ENCODE measurements at regions not wholly inside any gene's neighbourhood (a gene's known extent, or its start where the extent isn't known, plus 50 kb on each side); places are given as distances from the start of the nearest gene placed in this dataset.
A peak's percentile ranks its signal among the peaks of the same experiment; 100 is the strongest.

DNA sequence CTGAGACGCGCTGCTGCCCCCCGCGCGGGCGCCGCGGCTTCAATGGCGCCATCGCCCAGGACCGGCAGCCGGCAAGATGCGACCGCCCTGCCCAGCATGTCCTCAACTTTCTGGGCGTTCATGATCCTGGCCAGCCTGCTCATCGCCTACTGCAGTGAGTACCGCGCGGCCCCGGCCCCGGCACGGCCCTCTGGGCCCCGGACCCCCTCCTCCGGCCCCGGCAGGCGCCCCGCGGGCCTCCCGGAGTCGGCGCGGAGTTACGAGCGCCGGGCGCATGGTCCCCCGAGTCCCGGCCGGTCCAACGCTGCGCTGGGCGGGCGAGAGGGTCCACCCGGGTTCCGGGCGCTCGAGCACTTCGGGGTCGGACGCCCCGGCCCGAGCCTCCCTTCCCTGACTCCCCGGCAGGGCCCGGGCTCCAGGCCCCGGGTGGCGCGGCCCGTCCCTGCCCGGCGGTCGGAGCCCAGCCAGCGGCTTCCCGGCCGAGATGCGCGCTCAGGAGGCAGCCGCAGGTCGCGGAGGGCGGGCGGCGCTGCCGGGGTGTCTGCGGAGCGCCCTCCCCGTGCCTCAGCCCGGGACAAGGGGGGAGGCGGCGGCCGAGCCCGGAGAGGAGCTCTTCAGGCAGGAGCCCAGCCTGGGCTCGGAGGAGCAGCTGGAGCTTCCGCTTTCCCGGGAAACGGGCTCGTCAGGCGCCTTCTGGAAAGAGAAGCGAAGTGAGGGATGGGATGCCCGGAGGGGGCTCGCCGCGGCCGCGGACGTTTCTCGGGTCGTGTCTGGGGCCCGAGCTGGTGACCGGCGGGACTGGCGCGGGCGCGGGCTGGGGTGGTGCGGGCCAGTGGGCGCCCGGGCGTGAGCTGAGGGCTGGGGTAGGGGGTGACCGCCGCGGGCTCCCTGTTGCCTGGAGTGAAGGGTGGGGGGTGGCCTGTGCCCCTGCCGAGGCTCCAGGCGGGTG is 1337.8 kb downstream of the BRD1 start:
- WGBS, 2 donors, result 1% methylated on average over 54 of the region's 113 CpGs; no CpG with 5 or more reads in 1 of the 2 donors
- TF ChIP-seq, protein P1, sequence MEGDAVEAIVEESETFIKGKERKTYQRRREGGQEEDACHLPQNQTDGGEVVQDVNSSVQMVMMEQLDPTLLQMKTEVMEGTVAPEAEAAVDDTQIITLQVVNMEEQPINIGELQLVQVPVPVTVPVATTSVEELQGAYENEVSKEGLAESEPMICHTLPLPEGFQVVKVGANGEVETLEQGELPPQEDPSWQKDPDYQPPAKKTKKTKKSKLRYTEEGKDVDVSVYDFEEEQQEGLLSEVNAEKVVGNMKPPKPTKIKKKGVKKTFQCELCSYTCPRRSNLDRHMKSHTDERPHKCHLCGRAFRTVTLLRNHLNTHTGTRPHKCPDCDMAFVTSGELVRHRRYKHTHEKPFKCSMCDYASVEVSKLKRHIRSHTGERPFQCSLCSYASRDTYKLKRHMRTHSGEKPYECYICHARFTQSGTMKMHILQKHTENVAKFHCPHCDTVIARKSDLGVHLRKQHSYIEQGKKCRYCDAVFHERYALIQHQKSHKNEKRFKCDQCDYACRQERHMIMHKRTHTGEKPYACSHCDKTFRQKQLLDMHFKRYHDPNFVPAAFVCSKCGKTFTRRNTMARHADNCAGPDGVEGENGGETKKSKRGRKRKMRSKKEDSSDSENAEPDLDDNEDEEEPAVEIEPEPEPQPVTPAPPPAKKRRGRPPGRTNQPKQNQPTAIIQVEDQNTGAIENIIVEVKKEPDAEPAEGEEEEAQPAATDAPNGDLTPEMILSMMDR (IDR thresholded peaks at IDR 0.05), result no peak
- TF ChIP-seq POLR2A (IDR thresholded peaks at IDR 0.05), result no peak
- no peak for TF ChIP-seq EP300 (IDR thresholded peaks at IDR 0.05)

DNA sequence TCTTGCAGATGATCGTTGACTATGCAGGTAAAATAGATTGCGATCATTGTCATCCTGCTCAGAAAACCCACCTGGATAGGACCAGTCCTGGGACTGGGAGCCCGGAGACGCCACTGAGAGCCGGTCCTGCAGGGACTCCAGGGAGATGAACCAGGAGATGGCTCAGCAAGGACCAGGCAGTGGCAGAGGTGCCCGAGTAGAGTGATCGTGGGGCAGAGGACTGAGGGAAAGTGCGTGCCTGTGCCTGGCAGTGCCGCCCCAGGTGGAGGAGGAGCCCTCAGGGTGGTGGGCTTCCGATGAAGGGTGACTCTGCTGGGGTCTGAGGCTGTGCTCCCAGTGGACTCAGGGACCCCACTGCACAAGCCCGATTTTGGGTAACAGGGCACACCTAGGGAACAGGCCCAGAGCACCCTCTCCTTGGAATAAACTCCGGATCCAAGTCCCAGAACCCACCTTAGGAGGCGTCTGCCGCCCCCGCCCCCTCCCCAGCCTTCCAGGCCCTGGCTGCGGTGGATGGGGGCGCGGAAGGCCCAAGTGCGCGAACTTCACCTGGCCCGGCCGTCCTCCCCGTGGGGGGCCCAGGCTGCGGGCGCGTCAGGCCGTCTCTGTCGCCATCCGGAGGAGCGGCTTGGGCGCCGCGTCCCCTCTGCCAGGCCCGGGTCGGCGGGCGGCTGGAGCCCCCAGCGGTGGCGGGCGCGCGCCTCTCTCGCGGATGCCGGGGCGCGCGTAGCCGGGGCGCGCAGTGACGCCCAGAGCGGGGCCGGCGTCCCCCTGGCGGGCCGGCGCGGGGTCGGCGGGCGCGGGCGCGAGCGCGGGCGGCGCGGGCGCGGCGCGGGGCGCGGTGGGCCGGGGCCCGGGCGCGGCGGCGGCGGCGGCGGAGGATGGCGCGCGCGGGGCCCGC is 1338.8 kb downstream of the BRD1 start:
- TF ChIP-seq EP300 (IDR thresholded peaks at IDR 0.05) (no peak), POLR2A (IDR thresholded peaks at IDR 0.05) (no peak)
- TF ChIP-seq, protein P1 (IDR thresholded peaks at IDR 0.05), result no peak
- Histone ChIP-seq H3K27me3 (peaks cover 0 to 22% of the 10 kb centered on the region in 2 donors), H3K4me1 (peaks cover 0 to 35% (median 4%) of the 10 kb centered on the region in 4 donors), H3K9me3 (no peaks in the 10 kb centered on the region), H3K36me3 (no peaks in the 10 kb centered on the region), H3K4me3 (peak overlapping the region in 2 of 4 donors; percentile 49 to 74), H3K27ac (peak overlapping the region in 1 of 4 donors; percentile 45)
- DNase-seq (ENCODE audit: low spot score in 2 of 2), result no peak
- WGBS, 2 donors, result 35 to 73% methylated on average over 11 to 28 of the region's 90 CpGs

More for the DNA sequence above, 1337.8 kb downstream of the BRD1 start:
- peak overlapping the region in 3 of 4 donors; percentile 26 to 77 (median 42) for H3K27ac ChIP-seq
- no peak for DNase-seq (ENCODE audit: low spot score in 2 of 2)
- H3K4me1 ChIP-seq, result peaks cover 0 to 35% (median 4%) of the 10 kb centered on the region in 4 donors
- no peaks in the 10 kb centered on the region for H3K36me3 ChIP-seq
- H3K9me3 ChIP-seq, result no peaks in the 10 kb centered on the region
- H3K4me3 ChIP-seq, result peak overlapping the region; percentile 42 to 74 (median 51)
- peaks cover 0 to 22% of the 10 kb centered on the region in 2 donors for H3K27me3 ChIP-seq

DNA sequence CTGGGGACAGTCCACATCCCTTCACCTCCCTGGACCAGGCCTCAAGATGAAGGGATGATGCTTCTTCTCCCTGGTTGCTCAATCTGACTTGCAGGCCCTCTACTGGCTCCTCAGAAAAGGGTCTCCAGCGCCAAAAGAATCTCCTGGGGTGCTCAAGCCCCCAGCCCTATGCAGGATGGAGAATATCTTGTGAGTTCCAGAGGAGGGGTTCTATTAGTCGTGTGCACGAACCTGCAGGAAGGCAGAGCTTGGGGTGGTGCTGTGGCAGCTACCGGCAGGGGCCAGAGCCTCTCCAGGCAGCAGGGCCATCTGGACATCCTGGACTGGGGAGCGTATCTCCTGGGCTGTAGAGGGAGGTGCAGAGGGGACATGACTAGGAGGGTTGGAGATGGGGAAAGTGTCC is 1339.5 kb downstream of the BRD1 start:
- TF ChIP-seq POLR2A (IDR thresholded peaks at IDR 0.05), result no peak
- H3K4me3 ChIP-seq, result no peak overlapping the region
- peaks cover 0 to 22% of the 10 kb centered on the region in 2 donors for H3K27me3 ChIP-seq
- no peak overlapping the region for H3K27ac ChIP-seq
- H3K4me1 ChIP-seq, result peaks cover 0 to 35% (median 4%) of the 10 kb centered on the region in 4 donors
- H3K9me3 ChIP-seq, result no peaks in the 10 kb centered on the region
- 40 to 47% methylated on average over 5 of the region's 5 CpGs for WGBS, 2 donors
- no peaks in the 10 kb centered on the region for H3K36me3 ChIP-seq
- no peak for DNase-seq (ENCODE audit: low spot score in 2 of 2)

DNA sequence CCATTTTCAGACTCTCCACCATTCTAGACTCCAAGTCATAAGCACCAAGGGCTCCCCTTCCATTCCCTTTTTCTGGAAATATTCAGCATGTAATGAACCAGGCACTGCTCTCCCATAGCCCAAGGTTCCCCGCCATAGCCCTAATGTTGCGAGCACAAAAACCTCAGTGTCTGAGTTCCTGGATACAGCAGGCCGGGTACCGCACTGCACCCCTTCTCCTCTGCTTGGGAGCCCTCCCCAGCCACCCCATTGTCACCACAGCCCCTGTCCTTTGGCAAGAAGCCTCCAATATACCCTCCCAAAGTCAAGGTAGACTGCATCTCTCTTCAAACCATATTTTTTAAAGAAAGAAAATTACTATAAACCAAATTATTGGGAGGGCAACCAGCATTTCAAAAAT is 1341.1 kb downstream of the BRD1 start:
- no peaks in the 10 kb centered on the region for H3K36me3 ChIP-seq

DNA sequence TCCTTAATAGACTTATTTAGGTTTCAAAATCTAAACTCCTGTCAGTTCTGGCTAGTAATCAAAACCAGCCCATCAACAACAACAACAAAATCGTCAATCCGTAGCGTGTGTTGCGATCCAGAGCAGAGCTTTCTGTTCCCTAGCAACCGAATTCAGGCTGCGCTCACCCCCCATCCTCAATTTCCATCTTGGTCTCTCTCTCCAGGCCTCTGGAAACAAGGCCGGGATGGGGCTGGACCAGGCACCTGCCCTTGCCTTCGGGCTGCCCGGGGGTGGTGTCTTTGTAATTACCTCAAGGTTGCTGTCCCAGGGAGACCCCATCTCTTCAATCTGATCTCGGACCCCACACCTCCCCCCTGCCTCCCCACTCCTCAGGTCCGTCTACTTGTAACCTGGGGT is 1341.5 kb downstream of the BRD1 start:
- TF ChIP-seq EP300 (IDR thresholded peaks at IDR 0.05), result no peak
- no peak for TF ChIP-seq POLR2A (IDR thresholded peaks at IDR 0.05)
- TF ChIP-seq, protein P1 (IDR thresholded peaks at IDR 0.05), result no peak
- 65 to 67% methylated on average over 11 of the region's 11 CpGs for WGBS, 2 donors
- H3K4me1 ChIP-seq, result peaks cover 0 to 20% (median 4%) of the 10 kb centered on the region in 4 donors
- no peak overlapping the region for H3K4me3 ChIP-seq
- H3K27me3 ChIP-seq, result peaks cover 0 to 22% of the 10 kb centered on the region in 2 donors
- H3K36me3 ChIP-seq, result no peaks in the 10 kb centered on the region
- H3K9me3 ChIP-seq, result no peaks in the 10 kb centered on the region
- H3K27ac ChIP-seq, result no peak overlapping the region
- no peak for DNase-seq (ENCODE audit: low spot score in 2 of 2)

More for the DNA sequence above, 1341.1 kb downstream of the BRD1 start:
- no peak for DNase-seq (ENCODE audit: low spot score in 2 of 2)
- TF ChIP-seq, protein P1 (IDR thresholded peaks at IDR 0.05), result no peak
- TF ChIP-seq POLR2A (IDR thresholded peaks at IDR 0.05) (no peak), EP300 (IDR thresholded peaks at IDR 0.05) (no peak)
- peaks cover 0 to 24% (median 4%) of the 10 kb centered on the region in 4 donors for H3K4me1 ChIP-seq
- no peak overlapping the region for H3K27ac ChIP-seq
- no peak overlapping the region for H3K4me3 ChIP-seq
- 77 to 80% methylated on average over 4 of the region's 4 CpGs for WGBS, 2 donors
- peaks cover 0 to 22% of the 10 kb centered on the region in 2 donors for H3K27me3 ChIP-seq
- no peaks in the 10 kb centered on the region for H3K9me3 ChIP-seq

Data from tibial nerve (tissue), 4 donors.